ENCODE measurements at regions not wholly inside any gene's neighbourhood (a gene's known extent, or its start where the extent isn't known, plus 50 kb on each side); places are given as distances from the start of the nearest gene placed in this dataset.

GRCh38 chr2:173456960-173457359 is 102.3 kb downstream of the CDCA7 start:
- TF ChIP-seq HOXA7 (CRISPR knock-in tag; IDR thresholded peaks at IDR 0.05) (no peak), PBX3 (CRISPR knock-in tag; IDR thresholded peaks at IDR 0.05; ENCODE audit: borderline replicate concordance) (no peak), EZH2 (conservative IDR thresholded peaks at IDR 0.05; ENCODE audit: low read depth, low read length) (no peak), MAX (IDR thresholded peaks at IDR 0.05) (no peak), ZNF784 (CRISPR knock-in tag; IDR thresholded peaks at IDR 0.05; ENCODE audit: borderline replicate concordance) (no peak), SRSF4 (IDR thresholded peaks at IDR 0.05; ENCODE audit: low read depth, low read length, poor library complexity, severe bottlenecking) (no peak), POLR2A (IDR thresholded peaks at IDR 0.05; ENCODE audit: insufficient read depth in 1 of 2, low read depth in 2 of 2, low read length in 2 of 2) (no peak), CEBPB (IDR thresholded peaks at IDR 0.05; ENCODE audit: borderline replicate concordance, low read depth, low read length) (no peak), CTCF (CRISPR knock-in tag; IDR thresholded peaks at IDR 0.05) (no peak), HNRNPH1 (optimal IDR thresholded peaks at IDR 0.05; ENCODE audit: low read depth, low read length) (no peak), ZNF460 (CRISPR knock-in tag; IDR thresholded peaks at IDR 0.05; ENCODE audit: borderline replicate concordance) (no peak), ATF3 (CRISPR knock-in tag; IDR thresholded peaks at IDR 0.05) (no peak)

All from HepG2 (cell line).